ENCODE measurements at regions not wholly inside any gene's neighbourhood (a gene's known extent, or its start where the extent isn't known, plus 50 kb on each side); places are given as distances from the start of the nearest gene placed in this dataset.

DNA sequence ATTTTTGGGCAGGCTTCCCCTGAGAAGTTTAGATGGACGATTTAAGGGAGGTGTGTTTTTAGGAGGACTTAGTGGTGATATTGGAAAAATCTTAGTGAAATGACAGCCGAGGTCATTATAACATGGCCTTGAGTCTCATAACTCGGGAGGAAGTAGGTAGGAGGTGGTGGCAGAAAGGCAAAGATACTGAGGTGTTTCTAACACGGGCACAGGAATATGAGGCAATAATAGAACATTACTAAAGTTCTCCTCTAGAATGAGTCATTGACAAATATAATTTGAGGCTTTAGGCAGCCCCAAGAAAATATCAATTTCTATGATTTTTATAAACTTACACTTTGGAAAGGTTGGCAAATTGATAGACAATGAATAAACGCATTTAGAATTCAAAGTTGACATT, 146.1 kb upstream of the ZEB2 start:
- DNase-seq (ENCODE audit: low spot score), result no peak
- Mint-ChIP-seq H3K9me3 (ENCODE audit: low read depth) (no peaks in the 10 kb centered on the region), H3K27me3 (ENCODE audit: low read depth) (no peaks in the 10 kb centered on the region), H3K4me1 (ENCODE audit: low read depth) (peaks cover 8% of the 10 kb centered on the region), H3K4me3 (ENCODE audit: unreplicated experiment) (no peak overlapping the region), H3K27ac (ENCODE audit: unreplicated experiment) (no peak overlapping the region), H3K36me3 (ENCODE audit: low read depth) (no peaks in the 10 kb centered on the region)
- TF ChIP-seq, protein P1, sequence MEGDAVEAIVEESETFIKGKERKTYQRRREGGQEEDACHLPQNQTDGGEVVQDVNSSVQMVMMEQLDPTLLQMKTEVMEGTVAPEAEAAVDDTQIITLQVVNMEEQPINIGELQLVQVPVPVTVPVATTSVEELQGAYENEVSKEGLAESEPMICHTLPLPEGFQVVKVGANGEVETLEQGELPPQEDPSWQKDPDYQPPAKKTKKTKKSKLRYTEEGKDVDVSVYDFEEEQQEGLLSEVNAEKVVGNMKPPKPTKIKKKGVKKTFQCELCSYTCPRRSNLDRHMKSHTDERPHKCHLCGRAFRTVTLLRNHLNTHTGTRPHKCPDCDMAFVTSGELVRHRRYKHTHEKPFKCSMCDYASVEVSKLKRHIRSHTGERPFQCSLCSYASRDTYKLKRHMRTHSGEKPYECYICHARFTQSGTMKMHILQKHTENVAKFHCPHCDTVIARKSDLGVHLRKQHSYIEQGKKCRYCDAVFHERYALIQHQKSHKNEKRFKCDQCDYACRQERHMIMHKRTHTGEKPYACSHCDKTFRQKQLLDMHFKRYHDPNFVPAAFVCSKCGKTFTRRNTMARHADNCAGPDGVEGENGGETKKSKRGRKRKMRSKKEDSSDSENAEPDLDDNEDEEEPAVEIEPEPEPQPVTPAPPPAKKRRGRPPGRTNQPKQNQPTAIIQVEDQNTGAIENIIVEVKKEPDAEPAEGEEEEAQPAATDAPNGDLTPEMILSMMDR (IDR thresholded peaks at IDR 0.05), result no peak

DNA sequence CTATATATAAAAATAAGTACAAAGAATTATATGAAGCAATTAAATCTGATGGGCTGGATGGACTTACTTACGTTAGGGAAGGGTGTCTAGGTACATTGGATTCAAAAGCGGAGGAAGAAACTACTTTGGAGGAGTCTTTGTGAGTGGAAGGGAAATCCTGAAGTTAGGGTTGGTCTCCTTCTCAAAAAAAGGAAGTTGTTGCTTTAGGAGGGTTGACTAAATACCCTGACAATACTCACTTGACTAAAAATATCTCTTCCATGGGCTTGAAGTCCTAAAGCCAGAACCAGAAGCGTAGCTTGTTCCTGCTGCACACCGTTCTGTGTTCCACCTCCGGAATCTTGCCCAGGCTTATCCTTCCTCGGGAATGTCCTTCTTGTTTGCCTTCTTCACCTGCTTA, 143.3 kb upstream of the ZEB2 start:
- TF ChIP-seq, protein P1 (IDR thresholded peaks at IDR 0.05), result no peak
- Mint-ChIP-seq H3K9me3 (ENCODE audit: low read depth) (no peaks in the 10 kb centered on the region), H3K27ac (ENCODE audit: unreplicated experiment) (no peak overlapping the region), H3K36me3 (ENCODE audit: low read depth) (no peaks in the 10 kb centered on the region), H3K4me3 (ENCODE audit: unreplicated experiment) (no peak overlapping the region), H3K27me3 (ENCODE audit: low read depth) (no peaks in the 10 kb centered on the region), H3K4me1 (ENCODE audit: low read depth) (peaks cover 25% of the 10 kb centered on the region)
- DNase-seq (ENCODE audit: low spot score), result no peak

DNA sequence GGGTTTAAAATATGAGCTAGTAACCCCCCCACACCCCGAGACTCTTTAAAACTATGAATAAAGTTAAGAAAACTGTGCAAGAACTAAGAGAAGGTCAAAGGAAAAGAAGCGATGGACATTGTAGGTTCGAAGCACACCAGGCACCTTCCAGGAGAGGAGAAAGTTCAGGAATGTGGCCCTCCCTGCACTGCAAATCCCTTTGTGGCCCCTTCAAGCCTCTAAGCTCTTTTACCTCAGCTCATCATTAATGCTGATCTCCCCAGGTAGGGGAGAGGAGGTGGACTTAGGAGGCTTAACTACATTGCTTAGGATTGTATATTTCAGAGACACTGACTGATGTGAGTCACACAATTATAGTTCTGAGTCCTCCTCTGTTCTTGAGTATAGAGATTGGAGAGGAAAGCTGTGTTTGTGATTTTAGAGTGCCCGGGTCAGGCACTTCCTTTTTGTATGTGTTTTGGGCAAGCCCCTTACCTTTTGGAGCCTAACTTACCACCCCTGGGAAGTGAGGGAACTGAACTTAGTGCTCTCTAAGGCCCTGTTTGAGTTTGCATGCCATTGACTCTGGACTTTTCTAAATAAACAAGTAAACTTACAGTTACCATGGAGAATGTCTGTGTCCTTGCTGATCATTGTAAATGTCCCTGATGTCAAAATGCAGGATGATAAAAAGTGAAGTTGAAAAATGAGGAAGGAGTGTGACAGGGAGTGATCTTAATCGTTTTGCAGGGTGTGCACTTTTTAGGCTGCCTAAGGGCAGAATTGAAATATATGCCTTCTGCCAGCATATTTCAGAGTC, 140.8 kb upstream of the ZEB2 start:
- Mint-ChIP-seq H3K36me3 (ENCODE audit: low read depth) (no peaks in the 10 kb centered on the region), H3K27me3 (ENCODE audit: low read depth) (no peaks in the 10 kb centered on the region), H3K4me1 (ENCODE audit: low read depth) (peaks cover 19% of the 10 kb centered on the region), H3K27ac (ENCODE audit: unreplicated experiment) (no peak overlapping the region), H3K9me3 (ENCODE audit: low read depth) (no peaks in the 10 kb centered on the region), H3K4me3 (ENCODE audit: unreplicated experiment) (no peak overlapping the region)
- TF ChIP-seq, protein P1 (IDR thresholded peaks at IDR 0.05), result no peak
- no peak for DNase-seq (ENCODE audit: low spot score)

DNA sequence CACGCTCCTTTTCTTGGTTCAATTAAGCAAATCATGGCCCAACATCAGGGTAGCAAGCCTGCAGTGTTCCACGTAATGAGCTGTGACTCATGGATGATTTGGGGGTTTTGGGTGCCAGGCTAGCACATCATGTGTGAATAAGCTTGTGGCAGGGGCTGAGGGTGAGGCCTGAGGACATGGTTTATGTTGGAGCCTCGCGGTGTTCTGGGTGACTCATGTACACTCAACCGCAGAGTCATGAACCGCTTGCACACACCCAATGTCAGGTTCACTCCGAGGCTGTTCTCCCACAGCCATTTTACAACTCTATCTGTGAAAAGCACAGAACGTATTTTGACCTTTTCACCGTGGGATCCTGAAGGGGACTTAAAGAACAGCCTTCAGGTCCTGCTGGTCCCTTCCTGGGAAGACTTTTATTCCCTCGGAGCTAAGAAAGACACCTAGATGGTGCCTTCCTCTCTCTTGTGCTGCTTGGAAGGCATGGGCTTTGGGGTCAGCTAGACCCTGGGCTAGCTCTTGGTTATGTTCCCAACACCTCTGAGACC, 139.9 kb upstream of the ZEB2 start:
- no peak for DNase-seq (ENCODE audit: low spot score)
- Mint-ChIP-seq H3K36me3 (ENCODE audit: low read depth) (no peaks in the 10 kb centered on the region), H3K27me3 (ENCODE audit: low read depth) (no peaks in the 10 kb centered on the region), H3K27ac (ENCODE audit: unreplicated experiment) (no peak overlapping the region), H3K9me3 (ENCODE audit: low read depth) (no peaks in the 10 kb centered on the region), H3K4me1 (ENCODE audit: low read depth) (peaks cover 19% of the 10 kb centered on the region), H3K4me3 (ENCODE audit: unreplicated experiment) (no peak overlapping the region)
- TF ChIP-seq, protein P1 (IDR thresholded peaks at IDR 0.05), result no peak

DNA sequence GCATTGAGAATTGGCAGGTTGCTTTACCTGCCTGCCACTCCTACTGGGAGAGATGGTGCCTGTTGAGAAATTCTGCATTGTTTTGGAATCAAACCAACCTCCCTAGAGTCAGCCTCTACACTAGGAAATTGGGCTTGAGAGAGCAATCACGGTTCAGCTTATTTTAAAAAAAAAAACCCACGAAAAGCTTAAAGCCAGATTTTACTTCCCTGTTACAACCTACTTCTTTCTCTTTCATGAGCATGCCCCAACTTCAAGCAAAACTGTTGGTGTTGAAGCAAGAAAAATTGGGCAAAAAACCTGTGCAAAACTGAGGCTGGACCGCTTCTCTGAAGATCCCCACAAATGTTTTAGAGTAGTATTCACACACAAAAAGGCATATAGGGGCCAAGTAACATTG, 134.6 kb upstream of the ZEB2 start:
- no peaks in the 10 kb centered on the region for H3K9me3 Mint-ChIP-seq (ENCODE audit: low read depth)

More for the DNA sequence above, 134.6 kb upstream of the ZEB2 start:
- no peak overlapping the region for H3K27ac Mint-ChIP-seq (ENCODE audit: unreplicated experiment)
- H3K4me1 Mint-ChIP-seq (ENCODE audit: low read depth), result peaks cover 14% of the 10 kb centered on the region
- no peaks in the 10 kb centered on the region for H3K36me3 Mint-ChIP-seq (ENCODE audit: low read depth)
- no peak for DNase-seq (ENCODE audit: low spot score)
- H3K27me3 Mint-ChIP-seq (ENCODE audit: low read depth), result no peaks in the 10 kb centered on the region
- TF ChIP-seq, protein P1 (IDR thresholded peaks at IDR 0.05), result no peak
- no peak overlapping the region for H3K4me3 Mint-ChIP-seq (ENCODE audit: unreplicated experiment)
